T-helper 1 cell (primary cell): ENCODE measurements at regions not wholly inside any gene's neighbourhood (a gene's known extent, or its start where the extent isn't known, plus 50 kb on each side); places are given as distances from the start of the nearest gene placed in this dataset.
"Not testable (repeated sequence)": the region's sequence is repeated elsewhere in the genome, so short reads cannot be mapped to it uniquely, and the experiment has no call there.

ENCODE experiments used
- DNase-seq, 5 donors: peaks; one replicate each; pipeline ENCODE4 v3.0.0-alpha.2; 2012 to 2020

DNA sequence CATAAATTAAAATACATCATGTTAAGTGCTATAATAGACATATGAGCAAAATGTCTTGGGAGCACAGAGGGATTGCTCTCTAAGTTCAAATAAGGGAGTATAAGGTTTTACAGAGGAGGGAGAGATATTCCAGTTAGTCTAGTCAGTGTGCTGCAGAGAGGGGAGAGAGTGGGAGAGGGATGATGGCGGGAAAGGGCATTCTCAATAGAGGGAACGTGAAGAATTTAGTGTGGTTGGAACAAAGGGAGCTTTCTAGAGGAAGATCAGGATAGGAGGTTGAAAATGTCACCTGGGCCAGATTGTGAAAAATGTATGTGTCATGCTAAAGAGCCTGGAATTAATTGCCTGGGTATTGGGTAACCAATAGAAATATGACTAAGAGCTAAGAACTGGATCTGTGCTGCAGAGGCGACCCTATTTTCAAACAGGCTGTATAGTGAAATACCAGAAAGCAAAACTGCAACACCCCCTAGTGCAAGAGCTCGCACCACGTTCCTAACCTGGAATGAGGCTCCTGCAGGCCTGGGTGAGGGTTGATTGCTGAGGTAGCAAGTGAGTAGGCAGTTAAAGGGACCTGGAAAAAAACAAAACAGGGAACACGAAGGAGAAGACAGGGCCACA, 791.8 kb upstream of the C9orf72 start:
- no peak for DNase-seq

DNA sequence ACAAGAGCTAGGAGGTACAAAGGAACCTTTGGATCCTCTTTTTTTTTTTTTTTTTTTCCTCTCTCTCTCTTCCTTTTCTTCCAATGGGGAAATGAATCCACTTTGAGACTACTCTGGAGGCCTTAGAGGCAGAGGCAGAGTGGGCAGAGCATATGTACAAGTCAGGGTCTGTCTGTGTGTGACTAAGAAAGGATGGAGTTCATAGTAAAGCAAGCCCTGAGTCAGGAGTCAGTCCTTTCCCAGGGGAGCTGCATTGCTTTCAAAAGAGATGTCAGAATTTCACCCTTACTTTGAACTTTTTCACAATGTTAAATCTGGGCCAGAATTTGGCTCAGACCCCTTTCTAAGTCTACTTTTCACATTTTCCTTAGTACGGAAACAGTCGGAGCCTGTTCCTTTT, 792.4 kb upstream of the C9orf72 start:
- DNase-seq, result no peak

DNA sequence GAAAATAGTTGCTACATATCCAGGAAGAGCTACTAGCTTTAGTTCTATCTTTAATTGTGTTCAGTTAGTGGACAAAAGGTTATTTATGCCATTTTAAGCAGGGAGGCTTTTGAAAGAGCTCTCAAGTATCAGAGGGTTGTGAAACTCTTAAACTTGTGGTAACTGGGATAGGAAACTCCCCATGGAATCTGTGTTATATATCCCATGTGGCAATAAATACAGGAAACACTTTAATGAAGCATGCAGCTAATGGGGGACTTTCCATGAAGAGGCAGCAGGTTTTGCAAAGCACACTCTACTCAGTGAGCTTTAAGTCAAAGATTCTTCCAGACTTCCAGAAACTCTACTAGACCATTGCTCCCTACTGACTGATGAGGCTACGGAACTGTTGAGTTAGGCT, 805.0 kb upstream of the C9orf72 start:
- no peak for DNase-seq

DNA sequence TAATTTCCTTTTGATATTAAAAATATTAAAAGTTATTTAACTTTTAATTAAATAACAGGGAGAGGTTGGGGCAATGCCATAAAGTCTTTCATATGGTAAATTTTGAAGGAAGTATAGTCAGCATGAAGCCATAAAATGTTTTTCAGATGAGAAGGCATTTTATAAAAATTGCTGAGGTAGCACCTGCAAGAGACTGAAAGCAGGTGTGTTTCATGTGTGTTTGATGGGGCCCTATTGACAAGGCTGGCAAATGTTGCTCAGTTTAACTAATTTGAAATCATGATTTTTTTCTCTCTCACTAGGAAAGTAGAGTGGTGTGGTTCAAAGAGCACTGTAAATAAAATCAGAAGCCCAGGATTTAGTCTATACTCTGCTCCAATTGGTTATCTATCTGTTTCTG, 805.8 kb upstream of the C9orf72 start:
- no peak for DNase-seq

DNA sequence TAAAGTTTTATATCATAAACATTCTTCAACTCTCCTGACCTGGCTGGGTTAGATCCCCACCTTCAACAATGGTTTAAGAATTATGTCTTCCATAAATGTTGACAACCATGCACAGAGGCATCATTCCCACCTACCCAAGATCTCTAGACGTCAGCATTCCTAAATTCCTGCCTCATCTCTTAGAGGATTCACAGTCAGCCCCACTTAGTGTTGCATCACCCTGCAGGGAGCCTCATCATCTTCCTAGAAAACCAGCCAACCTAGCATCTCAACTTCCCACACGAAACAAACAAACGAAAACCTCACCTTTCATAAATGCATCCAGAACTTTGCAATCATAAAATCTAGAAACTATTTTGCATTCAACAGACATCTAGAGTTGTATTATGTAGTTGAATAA, 816.1 kb upstream of the C9orf72 start:
- no peak for DNase-seq

DNA sequence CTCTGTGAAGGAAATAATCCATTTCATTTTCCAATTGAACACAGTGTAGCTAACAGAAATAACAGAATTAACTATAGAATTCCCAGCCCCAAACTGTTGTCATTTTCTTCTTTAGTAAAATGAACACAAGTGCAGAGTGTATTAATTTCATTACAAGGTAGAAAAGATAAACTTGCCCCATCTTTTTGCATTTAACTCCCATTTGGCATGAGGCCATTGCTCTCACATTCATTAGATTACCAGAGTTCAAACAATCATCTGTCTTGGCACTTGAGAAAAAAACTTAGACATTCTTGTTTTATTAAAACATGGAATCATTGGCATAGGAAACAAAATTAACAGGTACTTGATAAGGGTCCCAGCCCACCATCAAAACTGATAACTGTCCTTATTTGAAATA, 821.5 kb upstream of the C9orf72 start:
- no peak for DNase-seq

DNA sequence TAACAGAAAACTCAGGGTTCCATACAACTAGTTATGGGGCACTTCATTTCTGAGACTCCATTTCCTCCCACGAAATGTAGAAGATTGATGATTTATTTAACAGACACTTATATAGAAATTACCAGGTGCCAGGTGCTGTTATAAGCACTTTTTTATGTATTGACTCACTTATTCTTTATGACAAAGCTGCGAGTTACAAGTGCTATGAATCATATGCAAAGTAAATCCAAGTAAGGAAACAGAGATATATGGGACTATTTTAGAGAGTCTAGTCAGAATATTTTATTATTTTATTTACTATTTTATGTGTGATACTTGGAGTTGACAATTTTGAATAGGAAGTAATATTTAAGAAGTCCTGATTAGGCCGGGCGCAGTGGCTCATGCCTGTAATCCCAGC, 822.8 kb upstream of the C9orf72 start:
- no peak for DNase-seq

DNA sequence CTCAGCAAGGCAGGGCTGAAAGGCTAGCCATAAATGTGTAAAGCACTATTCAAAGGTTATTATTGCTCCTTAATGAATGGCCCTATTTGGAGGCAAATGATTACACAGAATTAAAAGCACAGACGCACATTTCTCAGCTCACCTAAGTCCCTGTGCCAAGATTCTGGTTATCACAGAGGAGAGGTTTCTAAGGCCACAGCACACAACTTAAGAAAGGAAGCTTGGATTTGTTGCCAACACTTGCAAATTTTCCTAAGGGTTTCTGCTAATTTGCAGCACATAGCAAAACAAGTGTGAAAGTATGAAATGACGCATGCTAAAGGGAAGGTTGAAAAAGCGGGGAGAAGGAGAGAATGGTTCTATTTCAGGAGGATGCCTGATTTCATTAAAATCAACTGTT, 834.1 kb upstream of the C9orf72 start:
- DNase-seq, result no peak

DNA sequence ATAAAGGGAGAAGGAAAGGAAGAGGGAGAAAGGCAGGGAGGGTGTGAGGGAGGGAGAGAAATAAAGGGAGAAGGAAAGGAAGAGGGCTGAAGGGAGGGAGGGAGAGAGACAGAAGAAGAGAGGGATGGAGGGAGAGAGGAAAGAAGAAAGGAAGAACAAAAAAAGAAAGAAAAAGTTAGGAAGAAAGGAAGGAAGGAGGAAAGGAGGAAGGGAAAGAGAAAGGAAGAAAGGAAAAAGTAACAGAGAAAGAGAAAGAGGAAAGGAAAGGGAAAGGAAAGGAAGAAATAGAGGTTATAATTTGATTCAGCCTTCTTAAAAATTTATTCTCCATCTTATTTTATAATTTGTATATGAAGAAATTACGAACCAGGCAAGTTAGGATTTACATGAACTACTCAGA, 836.6 kb upstream of the C9orf72 start:
- no peak for DNase-seq

DNA sequence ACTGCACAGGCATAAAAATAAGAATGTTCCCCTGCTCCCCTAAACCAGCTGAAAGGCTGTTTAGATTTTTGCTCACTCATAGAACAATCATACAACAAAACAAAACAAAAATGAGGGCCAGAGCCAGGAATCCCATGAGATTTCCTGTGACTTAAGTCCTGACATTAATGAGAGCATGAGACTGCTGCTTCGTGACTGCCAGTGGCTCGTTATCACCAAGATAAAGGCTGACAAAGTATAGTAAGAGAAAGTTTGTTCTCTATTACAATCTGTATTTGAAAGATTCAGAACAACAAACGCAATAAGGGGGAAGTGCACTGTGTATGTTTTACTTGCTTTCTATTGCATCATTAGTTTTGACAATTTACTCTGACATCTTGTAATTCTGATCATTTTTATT, 837.1 kb upstream of the C9orf72 start:
- no peak for DNase-seq

DNA sequence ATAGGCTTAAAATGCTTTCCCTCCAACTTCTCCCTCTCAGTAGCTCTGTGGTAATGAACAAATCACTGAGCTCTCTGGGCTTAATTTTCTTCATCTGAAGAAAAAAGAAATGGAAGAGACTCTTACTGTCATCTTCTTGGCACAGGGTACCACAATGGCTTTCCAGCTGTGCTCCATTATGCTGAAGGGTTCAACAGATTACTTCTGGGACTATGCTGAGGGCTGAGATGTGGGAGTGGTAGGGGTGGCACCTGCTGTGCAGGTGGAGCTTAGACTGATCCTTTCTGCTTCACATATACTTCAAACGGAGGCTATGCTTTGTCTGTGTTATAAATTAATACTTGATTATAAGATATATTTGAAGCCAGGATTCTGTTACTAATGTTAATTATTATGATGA, 840.2 kb upstream of the C9orf72 start:
- no peak for DNase-seq

DNA sequence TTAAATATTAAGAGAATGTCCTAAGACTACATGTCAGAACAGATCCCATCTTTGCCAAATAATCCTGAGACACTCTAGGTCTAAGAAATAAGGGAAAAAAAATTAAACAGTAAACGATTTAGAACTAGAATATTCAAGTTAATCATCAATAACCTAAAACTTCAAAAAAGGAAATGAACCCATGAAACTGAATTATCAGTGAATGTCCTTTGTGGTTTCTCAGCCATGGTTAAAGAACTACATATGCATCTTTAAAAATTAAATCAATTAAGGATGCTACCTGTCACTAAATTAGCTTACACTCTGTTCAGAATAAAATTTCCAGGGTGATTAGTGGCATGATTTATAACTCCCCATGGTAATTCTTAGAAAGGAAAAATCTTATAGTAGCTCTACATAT, 850.0 kb upstream of the C9orf72 start:
- no peak for DNase-seq

DNA sequence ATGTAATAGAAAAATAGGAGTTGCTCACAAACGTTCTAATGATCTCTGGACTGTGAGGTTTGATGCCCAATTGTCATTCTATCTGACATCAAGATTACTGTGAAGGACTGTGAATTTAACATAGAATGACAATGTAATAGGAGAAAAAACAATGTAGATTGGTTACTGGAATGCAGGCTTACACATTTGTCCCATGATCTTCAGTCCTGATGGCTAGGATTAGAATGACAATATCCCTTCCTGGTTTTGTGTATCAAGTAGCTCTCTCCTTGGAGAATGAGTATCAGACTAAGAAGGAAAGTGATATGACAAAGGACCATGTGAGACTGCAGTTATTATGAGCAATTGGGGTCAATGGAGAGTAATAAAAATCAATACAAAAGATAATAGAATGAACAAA, 862.2 kb upstream of the C9orf72 start:
- DNase-seq, result no peak

DNA sequence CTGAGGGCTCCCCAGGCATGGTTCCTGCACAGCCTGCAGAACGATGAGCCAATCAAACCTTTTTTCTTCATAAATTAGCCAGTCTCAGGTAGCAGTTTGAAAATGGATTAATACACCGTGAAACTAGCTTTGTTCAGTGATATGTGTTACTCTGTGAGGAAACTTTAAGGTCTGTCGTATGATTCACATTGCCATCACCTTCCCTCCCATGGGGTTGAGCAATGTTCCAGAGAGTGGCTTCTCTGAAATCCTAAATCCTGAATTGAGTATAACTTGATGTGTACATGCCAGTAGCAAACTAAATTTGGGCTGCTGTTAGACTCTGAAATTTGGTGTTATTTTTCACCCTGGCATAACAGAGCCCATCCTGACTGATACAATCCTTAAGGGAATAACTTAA, 866.4 kb upstream of the C9orf72 start:
- no peak for DNase-seq

DNA sequence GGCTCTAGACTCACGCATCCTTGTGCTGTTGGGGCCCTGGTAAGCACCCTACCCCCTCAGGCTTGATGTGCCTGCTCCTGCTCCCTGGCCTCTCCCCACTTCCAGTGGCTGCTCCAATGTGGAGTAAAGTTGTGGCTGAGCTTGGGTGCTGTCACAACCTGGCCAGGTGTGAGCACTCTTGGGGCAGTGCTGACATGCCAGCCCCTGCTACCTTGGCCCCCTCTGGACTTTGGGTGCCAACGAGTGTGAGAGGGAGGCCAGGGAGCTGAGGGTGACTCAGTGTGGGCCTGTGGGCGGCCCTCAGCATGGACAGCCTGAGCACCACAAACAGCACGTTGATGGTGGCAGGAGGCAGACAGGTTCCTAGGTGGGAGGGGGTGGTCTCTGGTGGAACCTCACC, 870.2 kb upstream of the C9orf72 start:
- DNase-seq, result no peak

DNA sequence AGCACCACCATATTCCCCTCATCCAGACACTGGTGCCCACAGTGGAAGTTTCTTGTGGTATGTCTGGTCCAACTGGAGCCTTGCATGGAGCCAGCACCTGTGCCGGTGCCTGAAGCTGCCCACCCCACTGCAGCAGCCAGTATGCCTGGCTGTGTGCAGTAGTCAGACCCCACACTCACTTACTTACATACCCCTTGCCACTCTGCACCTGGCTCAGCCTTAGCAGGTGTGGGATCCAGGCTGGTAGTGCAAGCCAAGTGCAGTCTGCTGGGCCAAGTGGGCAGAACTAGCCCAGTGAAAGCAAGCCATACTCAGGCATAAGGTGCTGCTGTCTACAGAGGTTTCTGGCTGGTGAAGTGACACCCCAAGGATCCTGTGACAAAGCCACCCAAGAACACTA, 871.4 kb upstream of the C9orf72 start:
- no peak for DNase-seq

DNA sequence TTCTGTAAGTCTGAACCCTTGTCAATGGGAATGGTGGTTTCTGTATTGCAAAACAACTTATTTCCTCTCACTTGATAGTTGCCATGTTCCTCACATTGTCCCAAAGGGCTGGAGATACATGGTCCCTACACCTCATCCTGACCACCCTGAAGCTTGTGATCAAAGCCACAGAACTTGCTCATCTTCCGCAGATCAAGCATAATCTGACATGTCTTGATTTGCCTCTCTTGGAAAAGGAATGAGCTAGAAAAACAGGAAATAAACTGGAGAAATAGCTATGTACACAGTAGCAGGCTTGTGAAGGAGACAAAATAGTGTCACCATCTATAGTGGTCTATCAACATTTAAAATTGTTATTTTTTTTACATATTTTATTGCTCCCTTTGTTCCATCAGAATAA, 871.9 kb upstream of the C9orf72 start:
- no peak for DNase-seq

DNA sequence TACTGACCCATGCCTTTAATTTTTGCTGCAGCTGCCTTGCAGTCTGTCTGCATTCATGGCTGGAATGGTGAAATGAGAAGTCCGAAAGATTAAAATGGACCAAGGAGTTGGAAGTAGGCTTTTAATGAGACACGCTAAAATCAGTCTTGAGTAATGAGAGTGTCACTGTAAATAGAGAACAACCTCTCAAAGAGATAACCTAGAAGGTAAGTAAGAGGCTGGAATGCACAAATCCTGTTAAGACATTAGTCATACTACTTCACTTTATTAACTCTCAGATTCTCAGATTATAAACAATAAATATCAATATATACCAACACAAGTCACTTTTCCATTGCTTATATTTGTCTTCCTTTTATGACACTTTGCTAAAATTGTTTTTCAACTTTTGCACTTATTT, 880.6 kb upstream of the C9orf72 start:
- DNase-seq, result no peak

DNA sequence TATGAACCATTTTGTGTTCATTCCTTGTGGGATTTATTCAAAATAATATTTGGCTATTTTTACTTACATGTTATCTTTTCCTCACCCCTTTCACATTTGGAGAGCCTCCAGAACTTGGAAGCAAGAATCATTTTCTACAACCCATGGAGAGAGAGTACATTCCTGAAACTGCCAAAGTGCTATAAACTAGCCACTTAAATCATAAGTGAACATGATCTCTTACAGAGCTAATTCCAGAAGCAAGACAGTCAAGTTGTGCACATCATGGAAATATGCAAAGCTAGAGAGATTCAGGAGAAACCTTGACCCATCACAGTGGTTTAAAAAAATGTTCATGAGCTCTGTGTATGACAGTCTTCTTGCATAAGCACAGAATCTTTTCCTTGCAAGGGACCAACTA, 883.6 kb upstream of the C9orf72 start:
- no peak for DNase-seq

DNA sequence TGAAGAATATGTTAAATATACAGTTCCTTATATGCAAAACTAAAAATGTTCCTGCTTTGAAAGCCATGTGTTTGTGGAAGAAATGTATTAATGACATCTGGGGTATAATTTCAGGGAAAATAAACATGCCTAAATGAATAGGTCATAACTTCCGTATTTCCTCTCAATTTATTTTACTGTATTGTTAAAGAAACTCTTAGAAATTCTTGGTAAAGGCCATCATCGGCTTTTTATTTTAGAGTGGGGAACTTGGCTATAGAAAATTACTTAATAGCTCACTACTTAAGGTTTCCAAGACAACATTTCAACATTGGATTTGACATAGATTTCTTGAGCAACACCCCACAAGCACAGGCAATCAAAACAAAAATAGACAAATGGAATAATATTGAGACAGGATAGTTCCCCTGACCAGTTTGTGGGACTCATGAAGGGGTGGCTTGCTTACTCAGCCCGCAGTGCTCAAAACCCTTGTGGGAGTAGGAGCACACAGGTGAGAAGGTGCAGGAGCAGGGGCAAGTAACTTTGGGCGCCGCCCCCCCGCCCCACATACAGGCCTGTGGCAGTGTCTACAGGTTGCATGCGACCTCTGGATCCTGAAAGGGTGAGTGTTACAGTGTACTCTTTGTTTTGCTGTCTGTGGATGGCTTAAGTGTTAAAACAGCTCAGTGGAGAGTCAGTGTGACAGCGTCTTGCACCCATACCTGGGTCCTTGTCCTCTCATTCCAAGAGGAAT, 891.4 kb upstream of the C9orf72 start:
- no peak for DNase-seq

DNA sequence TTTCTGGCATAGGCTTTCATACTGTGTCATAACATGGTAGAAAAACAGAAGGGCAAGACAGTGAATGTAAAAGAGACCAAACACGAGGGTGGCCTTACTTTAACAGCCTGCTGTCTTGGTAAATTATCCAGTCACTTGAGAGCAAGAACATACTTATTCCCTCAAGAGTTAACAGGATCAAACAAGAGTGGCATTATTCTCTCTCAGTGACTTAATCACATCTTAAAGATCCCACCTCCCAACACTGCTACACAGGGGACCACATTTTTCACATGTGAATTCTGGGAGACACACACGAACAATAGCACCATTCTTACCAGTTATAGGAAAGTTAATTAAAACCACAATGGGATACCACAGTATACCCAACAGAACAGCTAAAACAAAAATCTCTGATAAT, 898.0 kb upstream of the C9orf72 start:
- DNase-seq, result no peak

DNA sequence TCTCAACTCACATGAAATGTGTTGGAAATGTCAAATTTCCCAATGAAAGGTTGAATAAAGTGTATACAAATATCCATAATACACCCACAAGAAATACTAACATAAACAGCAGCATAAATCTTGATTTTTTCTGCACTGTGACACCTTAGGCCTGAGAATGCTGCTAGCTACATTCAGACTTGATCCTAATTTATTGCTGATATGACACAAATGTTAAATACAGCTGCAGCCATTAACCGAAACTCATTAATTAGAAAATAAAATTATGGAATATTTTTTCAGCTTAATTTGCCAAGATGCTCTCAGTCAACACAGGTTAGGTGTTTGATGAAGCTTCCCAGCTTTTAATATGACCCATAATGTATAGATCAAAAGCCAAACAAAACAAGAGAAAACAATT, 914.3 kb upstream of the C9orf72 start:
- no peak for DNase-seq

DNA sequence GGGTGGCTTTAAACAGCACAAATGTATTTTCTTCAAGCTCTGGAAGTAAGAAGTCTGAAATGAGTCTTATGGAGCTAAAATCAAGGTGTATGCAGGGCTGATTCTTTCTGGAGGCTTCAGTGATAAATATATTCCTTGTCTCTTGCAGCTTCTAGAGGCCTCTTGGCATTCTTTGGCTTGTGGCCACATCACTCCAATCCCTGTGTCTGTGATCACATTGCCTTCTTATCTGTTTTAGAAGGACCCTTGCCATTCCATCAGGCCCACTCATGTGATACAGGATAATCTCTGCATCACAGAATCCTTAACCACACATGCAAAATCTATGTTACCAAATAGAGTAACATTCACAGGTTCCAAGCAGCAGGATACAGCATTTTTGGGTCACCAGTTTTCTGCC, 917.8 kb upstream of the C9orf72 start:
- DNase-seq, result no peak

DNA sequence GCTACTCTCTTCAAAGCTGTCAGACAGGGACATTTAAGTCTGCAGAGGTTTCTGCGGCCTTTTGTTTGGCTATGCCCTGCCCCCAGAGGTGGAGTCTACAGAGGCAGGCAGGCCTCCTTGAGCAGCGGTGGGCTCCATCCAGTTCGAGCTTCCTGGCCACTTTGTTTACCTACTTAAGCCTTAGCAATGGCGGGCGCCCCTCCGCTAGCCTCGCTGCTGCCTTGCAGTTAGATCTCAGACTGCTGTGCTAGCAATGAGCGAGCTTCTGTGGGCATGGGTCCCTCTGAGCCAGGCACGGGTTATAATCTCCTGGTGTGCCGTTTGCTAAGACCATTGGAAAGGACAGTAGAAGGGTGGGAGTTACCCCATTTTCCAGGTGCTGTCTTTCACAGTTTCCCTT, 924.9 kb upstream of the C9orf72 start:
- not testable (repeated sequence) for DNase-seq

DNA sequence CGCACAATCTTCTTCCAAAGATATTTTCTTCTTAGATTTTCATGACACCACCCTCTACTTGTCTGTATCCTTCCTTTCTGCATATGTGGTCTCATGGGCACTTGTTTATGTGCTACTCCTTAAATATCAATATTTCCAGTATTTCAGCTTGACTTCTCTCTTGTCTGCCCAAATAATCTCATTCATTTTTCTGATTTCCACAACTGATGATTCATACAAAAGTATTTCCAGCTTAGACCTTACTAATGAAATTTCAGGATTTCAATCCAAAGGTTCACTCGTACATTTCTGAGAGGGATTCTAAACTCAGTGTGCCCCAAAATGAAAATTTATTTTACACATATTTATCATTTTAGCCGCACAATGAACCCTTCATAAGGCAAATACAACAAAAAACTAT, 928.9 kb upstream of the C9orf72 start:
- DNase-seq, result no peak
